Hepatocyte (in vitro differentiated cells): ENCODE measurements at regions not wholly inside any gene's neighbourhood (a gene's known extent, or its start where the extent isn't known, plus 50 kb on each side); places are given as distances from the start of the nearest gene placed in this dataset.

ENCODE experiments used
- CTCF ChIP-seq: fragments of 200-600 bp; sonication (generic); IDR thresholded peaks from 2 replicates; pipeline ENCODE4 v1.5.1; 2016; ENCODE audit warnings: antibody characterized with exemption, mild to moderate bottlenecking; ENCODE audit not compliant: poor library complexity
- EZH2 ChIP-seq: fragments of 200-600 bp; sonication (generic); IDR thresholded peaks from 2 replicates; pipeline ENCODE4 v1.6.1; 2016; ENCODE audit warnings: antibody characterized with exemption, mild to moderate bottlenecking, borderline replicate concordance
- EZH2phosphoT487 ChIP-seq: fragments of 200-600 bp; sonication (generic); IDR thresholded peaks from one replicate; pipeline ENCODE4 v1.6.1; 2018; ENCODE audit warnings: antibody characterized with exemption, mild to moderate bottlenecking, low read depth, moderate library complexity; ENCODE audit not compliant: unreplicated experiment, severe bottlenecking

- TF ChIP-seq CTCF: peak; percentile 35
- TF ChIP-seq EZH2: no peak
- no peak for TF ChIP-seq EZH2phosphoT487
Observed at GRCh38 chr2:131682122-131682944, 154.6 kb downstream of the CCDC74A start.
